ENCODE measurements at regions not wholly inside any gene's neighbourhood (a gene's known extent, or its start where the extent isn't known, plus 50 kb on each side); places are given as distances from the start of the nearest gene placed in this dataset.

- Histone ChIP-seq H3K4me1 (peaks cover 0 to 4% (median 0%) of the 10 kb centered on the region in 6 donors), H3K27ac (no peak overlapping the region), H3K4me3 (no peak overlapping the region), H3K27me3 (replicated peaks in 1 of 7) (peaks cover 0 to 6% (median 0%) of the 10 kb centered on the region in 7 donors), H3K9me3 (no peaks in the 10 kb centered on the region), H3K36me3 (no peaks in the 10 kb centered on the region)
- WGBS, 5 donors, result 73 to 89% (median 83%) methylated on average over 5 of the region's 5 CpGs
- TF ChIP-seq CTCF (IDR thresholded peaks at IDR 0.05 in 8 of 11, conservative IDR thresholded peaks at IDR 0.05 in 3 of 11), result no peak
- no peak for TF ChIP-seq POLR2AphosphoS5 (IDR thresholded peaks at IDR 0.05)
- TF ChIP-seq POLR2A (IDR thresholded peaks at IDR 0.05), result no peak
- DNase-seq, result no peak
- intact Hi-C loops (cut with DNase I; ENCODE audit: low total_unique reads), result no loop called here
Measured at GRCh38 chr21:35814858-35815619, 245.3 kb downstream of the SETD4 start.

- no peak for TF ChIP-seq POLR2A (IDR thresholded peaks at IDR 0.05)
- no peak for TF ChIP-seq CTCF (IDR thresholded peaks at IDR 0.05 in 8 of 11, conservative IDR thresholded peaks at IDR 0.05 in 3 of 11)
- Histone ChIP-seq H3K4me3 (no peak overlapping the region), H3K27me3 (replicated peaks in 1 of 7) (peaks cover 0 to 7% (median 0%) of the 10 kb centered on the region in 7 donors), H3K4me1 (peaks cover 0 to 4% (median 0%) of the 10 kb centered on the region in 6 donors), H3K27ac (no peak overlapping the region), H3K36me3 (no peaks in the 10 kb centered on the region), H3K9me3 (no peaks in the 10 kb centered on the region)
- no peak for DNase-seq
- intact Hi-C loops (cut with DNase I; ENCODE audit: low total_unique reads), result no loop called here
- WGBS, 5 donors, result 90 to 97% (median 94%) methylated on average over 9 of the region's 9 CpGs
Measured at GRCh38 chr21:35812679-35813078, 247.6 kb downstream of the SETD4 start.

GRCh38 chr21:35811191-35811806 is 249.0 kb downstream of the SETD4 start:
- Histone ChIP-seq H3K27ac (no peak overlapping the region), H3K4me1 (peaks cover 0 to 4% (median 0%) of the 10 kb centered on the region in 6 donors), H3K36me3 (no peaks in the 10 kb centered on the region), H3K9me3 (no peaks in the 10 kb centered on the region), H3K27me3 (replicated peaks in 1 of 7) (peaks cover 0 to 7% (median 0%) of the 10 kb centered on the region in 7 donors), H3K4me3 (no peak overlapping the region)
- DNase-seq, result no peak
- 66 to 82% (median 76%) methylated on average over 10 of the region's 10 CpGs for WGBS, 5 donors
- no peak for TF ChIP-seq CTCF (IDR thresholded peaks at IDR 0.05 in 8 of 11, conservative IDR thresholded peaks at IDR 0.05 in 3 of 11)
- no peak for TF ChIP-seq POLR2AphosphoS5 (IDR thresholded peaks at IDR 0.05)
- no peak for TF ChIP-seq POLR2A (IDR thresholded peaks at IDR 0.05)
- intact Hi-C loops (cut with DNase I; ENCODE audit: low total_unique reads), result no loop called here

- intact Hi-C loops (cut with DNase I; ENCODE audit: low total_unique reads), result no loop called here
- WGBS, 5 donors, result 89 to 93% (median 91%) methylated on average over 7 of the region's 7 CpGs
Measured at GRCh38 chr21:35810431-35810970, 249.8 kb downstream of the SETD4 start.

More at GRCh38 chr21:35810431-35810970, 249.8 kb downstream of the SETD4 start:
- no peaks in the 10 kb centered on the region for H3K36me3 ChIP-seq
- H3K27me3 ChIP-seq (replicated peaks in 1 of 7), result peaks cover 0 to 7% (median 0%) of the 10 kb centered on the region in 7 donors
- no peak overlapping the region for H3K27ac ChIP-seq
- TF ChIP-seq POLR2A (IDR thresholded peaks at IDR 0.05) (no peak), CTCF (IDR thresholded peaks at IDR 0.05 in 8 of 11, conservative IDR thresholded peaks at IDR 0.05 in 3 of 11) (no peak), POLR2AphosphoS5 (IDR thresholded peaks at IDR 0.05) (no peak)
- H3K9me3 ChIP-seq, result no peaks in the 10 kb centered on the region
- H3K4me1 ChIP-seq, result peaks cover 0 to 4% (median 0%) of the 10 kb centered on the region in 6 donors
- no peak overlapping the region for H3K4me3 ChIP-seq
- no peak for DNase-seq

Measured in spleen (tissue), 11 donors.